GM23338 (cell line): ENCODE measurements at regions not wholly inside any gene's neighbourhood (a gene's known extent, or its start where the extent isn't known, plus 50 kb on each side); places are given as distances from the start of the nearest gene placed in this dataset.
"Not testable (repeated sequence)": the region's sequence is repeated elsewhere in the genome, so short reads cannot be mapped to it uniquely, and the experiment has no call there.

Experiments
- ATAC-seq: fragments of 200-7000 bp; cut with Tn5 transposase; 3 replicates; pipeline ENCODE4 v1.9.1; 2020
- DNase-seq: peaks from one replicate; pipeline ENCODE4 v3.0.0-alpha.2; 2015; ENCODE audit warnings: low spot score
- H2AFZ ChIP-seq: fragments of 200-600 bp; sonication (generic); 2 replicates; pipeline ENCODE4 v1.8.0; 2016; ENCODE audit warnings: antibody characterized with exemption, mild to moderate bottlenecking, moderate library complexity
- H3F3A ChIP-seq: fragments of 200-600 bp; sonication (generic); replicated peaks from 2 replicates; pipeline ENCODE4 v1.8.0; 2017; ENCODE audit warnings: antibody characterized with exemption, mixed run types, low read depth
- H3K27ac ChIP-seq: fragments of 200-600 bp; sonication (generic); 2 replicates; pipeline ENCODE4 v1.6.1; 2016; ENCODE audit warnings: low read depth
- H3K27me3 ChIP-seq: fragments of 200-600 bp; sonication (generic); 2 replicates; pipeline ENCODE4 v1.8.0; 2016; ENCODE audit warnings: mild to moderate bottlenecking, mixed run types, moderate library complexity; ENCODE audit not compliant: insufficient read depth
- H3K36me3 ChIP-seq: fragments of 200-600 bp; sonication (generic); 2 replicates; pipeline ENCODE4 v1.8.0; 2016; ENCODE audit warnings: mild to moderate bottlenecking; ENCODE audit not compliant: insufficient read depth
- H3K4me1 ChIP-seq: fragments of 200-600 bp; sonication (generic); 2 replicates; pipeline ENCODE4 v1.8.0; 2016; ENCODE audit warnings: mild to moderate bottlenecking, moderate library complexity; ENCODE audit not compliant: insufficient read depth
- H3K4me2 ChIP-seq: fragments of 200-600 bp; sonication (generic); 2 replicates; pipeline ENCODE4 v1.7.1; 2017; ENCODE audit warnings: mixed run types
- H3K4me3 ChIP-seq: fragments of 200-600 bp; sonication (generic); 2 replicates; pipeline ENCODE4 v1.6.1; 2016; ENCODE audit warnings: mixed run types
- H3K79me2 ChIP-seq: fragments of 200-600 bp; sonication (generic); replicated peaks from 2 replicates; pipeline ENCODE4 v1.8.0; 2017; ENCODE audit warnings: mild to moderate bottlenecking; ENCODE audit not compliant: insufficient read depth
- H3K9me2 ChIP-seq: fragments of 200-600 bp; sonication (generic); 2 replicates; pipeline ENCODE4 v1.8.0; 2017; ENCODE audit not compliant: insufficient read depth
- H4K20me1 ChIP-seq: fragments of 200-600 bp; sonication (generic); replicated peaks from 2 replicates; pipeline ENCODE4 v1.8.0; 2017; ENCODE audit warnings: mild to moderate bottlenecking; ENCODE audit not compliant: insufficient read depth
- H3K27ac Mint-ChIP-seq: 2 replicates; pipeline ENCODE4 v1.8.0; 2020; ENCODE audit warnings: inconsistent platforms, mild to moderate bottlenecking, moderate library complexity, mixed read lengths
- H3K27me3 Mint-ChIP-seq: 3 replicates; pipeline ENCODE4 v1.8.0; 2022; ENCODE audit warnings: low read depth, mild to moderate bottlenecking, moderate library complexity, mixed read lengths, inconsistent platforms; ENCODE audit not compliant: insufficient read depth, poor library complexity
- H3K36me3 Mint-ChIP-seq: 3 replicates; pipeline ENCODE4 v1.8.0; 2021; ENCODE audit warnings: low read depth, mild to moderate bottlenecking, inconsistent platforms, moderate library complexity, mixed read lengths
- H3K4me1 Mint-ChIP-seq: 3 replicates; pipeline ENCODE4 v1.8.0; 2020; ENCODE audit warnings: mild to moderate bottlenecking, inconsistent platforms, mixed read lengths
- H3K4me3 Mint-ChIP-seq: 3 replicates; pipeline ENCODE4 v1.8.0; 2021; ENCODE audit warnings: moderate library complexity, mild to moderate bottlenecking, inconsistent platforms, mixed read lengths
- H3K9me3 Mint-ChIP-seq: 3 replicates; pipeline ENCODE4 v1.8.0; 2020; ENCODE audit warnings: moderate library complexity, mild to moderate bottlenecking, inconsistent platforms, mixed read lengths

- H3K4me1 ChIP-seq, H3K27me3 ChIP-seq, H3K27me3 Mint-ChIP-seq, H4K20me1 ChIP-seq, H2AFZ ChIP-seq, ATAC-seq, H3K4me3 Mint-ChIP-seq, H3K36me3 ChIP-seq, H3K27ac Mint-ChIP-seq, H3K4me1 Mint-ChIP-seq, H3K4me2 ChIP-seq, H3F3A ChIP-seq, H3K79me2 ChIP-seq, H3K9me2 ChIP-seq, H3K27ac ChIP-seq, H3K4me3 ChIP-seq, DNase-seq, H3K36me3 Mint-ChIP-seq: not testable (repeated sequence)
- peaks cover 78% of the 10 kb centered on the region for H3K9me3 Mint-ChIP-seq
Measured at GRCh38 chr9:64100571-64101155, 1184.3 kb downstream of the FOXD4L5 start.

GRCh38 chr9:64085998-64086397 lies 1199.0 kb downstream of the FOXD4L5 start:
- not testable (repeated sequence) for H3K79me2 ChIP-seq, H3K36me3 Mint-ChIP-seq, DNase-seq, H4K20me1 ChIP-seq, H3K27me3 Mint-ChIP-seq, H3K4me1 ChIP-seq, H3K4me1 Mint-ChIP-seq, H3K27ac ChIP-seq, H3K4me2 ChIP-seq, H3F3A ChIP-seq, H3K27me3 ChIP-seq, H2AFZ ChIP-seq, ATAC-seq, H3K4me3 Mint-ChIP-seq, H3K36me3 ChIP-seq, H3K4me3 ChIP-seq, H3K27ac Mint-ChIP-seq, H3K9me2 ChIP-seq
- H3K9me3 Mint-ChIP-seq, result peaks cover 64% of the 10 kb centered on the region

DNA sequence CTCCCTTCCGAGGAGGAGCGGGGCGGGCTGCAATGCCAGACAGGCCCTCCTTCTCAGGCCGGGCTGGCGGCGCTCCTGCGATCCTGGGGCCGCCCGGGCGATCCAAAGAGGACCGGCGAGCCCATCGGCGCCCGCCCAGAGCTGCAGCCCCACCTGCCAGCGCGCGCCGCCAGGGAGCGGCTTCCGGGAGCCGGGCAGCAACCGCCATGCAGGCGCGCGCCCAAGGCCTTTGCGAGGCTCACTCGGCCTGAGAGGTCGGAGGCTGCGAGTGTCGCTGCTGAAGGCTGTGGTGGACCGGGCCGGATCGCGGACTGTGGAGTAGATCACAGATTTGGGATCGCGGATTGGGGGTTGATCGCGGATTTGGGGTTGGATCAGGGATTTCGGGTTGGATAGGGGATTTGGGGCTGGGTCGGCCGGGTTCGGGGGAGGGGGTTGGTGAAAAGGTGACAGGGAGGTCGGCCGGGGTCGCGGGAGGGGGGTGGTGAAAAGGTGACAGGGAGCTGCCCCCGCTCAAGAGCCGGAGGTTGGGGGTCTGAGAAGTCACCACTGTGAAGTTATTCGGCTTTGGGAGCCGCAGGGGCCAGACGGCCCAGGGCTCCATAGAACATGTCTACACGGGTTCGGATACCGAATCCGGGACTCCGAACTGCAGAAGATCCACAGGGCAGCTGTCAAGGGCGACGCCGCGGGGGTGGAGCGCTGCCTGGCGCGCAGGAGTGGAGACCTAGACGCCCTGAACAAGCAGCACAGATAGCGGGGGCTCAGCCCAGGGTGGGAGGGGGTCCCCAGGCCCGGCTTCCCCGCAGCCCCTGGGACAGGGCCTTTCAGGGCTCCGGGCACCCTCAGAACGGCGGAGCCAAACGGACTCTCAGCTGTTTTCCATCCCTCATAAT lies 1213.4 kb downstream of the FOXD4L5 start:
- H3K79me2 ChIP-seq, H3K4me3 Mint-ChIP-seq, H3K4me2 ChIP-seq, H3K27me3 Mint-ChIP-seq, H3K9me2 ChIP-seq, H3K4me1 ChIP-seq, H3F3A ChIP-seq, H3K4me1 Mint-ChIP-seq, H3K4me3 ChIP-seq, H2AFZ ChIP-seq, ATAC-seq, H3K27ac Mint-ChIP-seq, DNase-seq, H3K27me3 ChIP-seq, H3K36me3 ChIP-seq, H3K27ac ChIP-seq, H4K20me1 ChIP-seq: not testable (repeated sequence)
- Mint-ChIP-seq H3K36me3 (peaks cover 13% of the 10 kb centered on the region; the same call in 2 of the 3 replicates), H3K9me3 (peaks cover 55% of the 10 kb centered on the region)

DNA sequence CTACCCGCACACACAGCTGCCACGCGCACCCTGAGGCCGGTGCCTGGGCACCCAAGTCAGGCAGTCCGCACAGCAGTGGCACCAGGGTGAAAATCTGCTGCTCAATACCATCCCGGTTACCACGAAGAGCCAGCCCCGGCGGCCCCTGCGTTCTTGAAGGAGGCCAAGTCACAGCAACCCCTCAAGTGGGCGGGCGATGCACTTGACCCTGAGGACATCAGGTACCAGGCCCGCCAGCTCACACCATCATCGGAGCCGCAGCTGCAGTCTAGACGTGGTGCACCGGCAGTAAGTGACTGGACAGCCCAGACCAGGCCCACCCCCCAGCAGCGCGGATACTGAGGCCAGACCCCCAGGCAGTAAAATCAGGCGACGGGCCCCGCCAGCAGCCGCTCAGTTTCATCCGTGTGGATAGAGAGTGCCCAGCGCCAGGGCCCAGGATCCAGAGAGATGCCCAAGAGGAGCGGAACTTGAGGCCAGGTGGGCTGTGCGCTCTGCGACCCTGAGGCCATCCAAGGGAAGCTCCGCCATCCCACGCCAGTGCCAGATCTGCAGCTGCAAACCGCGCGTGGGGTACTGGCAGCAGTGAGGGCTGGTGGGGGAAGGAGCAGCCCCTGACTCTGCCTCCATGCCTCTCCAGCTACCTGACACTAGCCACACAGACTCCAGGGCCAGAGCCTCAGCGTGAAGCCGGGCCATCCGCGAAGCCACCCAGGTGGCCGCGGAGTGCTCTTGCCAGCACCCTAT lies 1214.2 kb downstream of the FOXD4L5 start:
- peaks cover 17% of the 10 kb centered on the region; the same call in 2 of the 3 replicates for H3K36me3 Mint-ChIP-seq
- H3K27ac Mint-ChIP-seq, H3K79me2 ChIP-seq, H3K4me3 ChIP-seq, DNase-seq, ATAC-seq, H3K27ac ChIP-seq, H3K9me2 ChIP-seq, H2AFZ ChIP-seq, H3K4me2 ChIP-seq, H4K20me1 ChIP-seq, H3K4me1 Mint-ChIP-seq, H3K4me1 ChIP-seq, H3K27me3 ChIP-seq, H3F3A ChIP-seq, H3K4me3 Mint-ChIP-seq, H3K27me3 Mint-ChIP-seq, H3K36me3 ChIP-seq: not testable (repeated sequence)
- H3K9me3 Mint-ChIP-seq, result peaks cover 55% of the 10 kb centered on the region

GRCh38 chr9:64070083-64070482 lies 1214.9 kb downstream of the FOXD4L5 start:
- H3K4me3 ChIP-seq, H3F3A ChIP-seq, H3K27me3 ChIP-seq, H3K79me2 ChIP-seq, H3K9me2 ChIP-seq, ATAC-seq, H3K36me3 ChIP-seq, H3K27ac ChIP-seq, H3K4me3 Mint-ChIP-seq, H4K20me1 ChIP-seq, H3K4me1 Mint-ChIP-seq, H3K4me1 ChIP-seq, H3K27ac Mint-ChIP-seq, H2AFZ ChIP-seq, H3K4me2 ChIP-seq, DNase-seq, H3K27me3 Mint-ChIP-seq: not testable (repeated sequence)
- H3K36me3 Mint-ChIP-seq, result peaks cover 17% of the 10 kb centered on the region; the same call in 2 of the 3 replicates
- H3K9me3 Mint-ChIP-seq, result peaks cover 60% of the 10 kb centered on the region
